GM23338 (cell line): ENCODE measurements at regions not wholly inside any gene's neighbourhood (a gene's known extent, or its start where the extent isn't known, plus 50 kb on each side); places are given as distances from the start of the nearest gene placed in this dataset.

Experiments used
- ATAC-seq: fragments of 200-7000 bp; cut with Tn5 transposase; 3 replicates; pipeline ENCODE4 v1.9.1; 2020
- DNase-seq: peaks from one replicate; pipeline ENCODE4 v3.0.0-alpha.2; 2015; ENCODE audit warnings: low spot score
- H2AFZ ChIP-seq: fragments of 200-600 bp; sonication (generic); 2 replicates; pipeline ENCODE4 v1.8.0; 2016; ENCODE audit warnings: antibody characterized with exemption, mild to moderate bottlenecking, moderate library complexity
- H3F3A ChIP-seq: fragments of 200-600 bp; sonication (generic); replicated peaks from 2 replicates; pipeline ENCODE4 v1.8.0; 2017; ENCODE audit warnings: antibody characterized with exemption, mixed run types, low read depth
- H3K27ac ChIP-seq: fragments of 200-600 bp; sonication (generic); 2 replicates; pipeline ENCODE4 v1.6.1; 2016; ENCODE audit warnings: low read depth
- H3K27me3 ChIP-seq: fragments of 200-600 bp; sonication (generic); 2 replicates; pipeline ENCODE4 v1.8.0; 2016; ENCODE audit warnings: mild to moderate bottlenecking, mixed run types, moderate library complexity; ENCODE audit not compliant: insufficient read depth
- H3K36me3 ChIP-seq: fragments of 200-600 bp; sonication (generic); 2 replicates; pipeline ENCODE4 v1.8.0; 2016; ENCODE audit warnings: mild to moderate bottlenecking; ENCODE audit not compliant: insufficient read depth
- H3K4me1 ChIP-seq: fragments of 200-600 bp; sonication (generic); 2 replicates; pipeline ENCODE4 v1.8.0; 2016; ENCODE audit warnings: mild to moderate bottlenecking, moderate library complexity; ENCODE audit not compliant: insufficient read depth
- H3K4me2 ChIP-seq: fragments of 200-600 bp; sonication (generic); 2 replicates; pipeline ENCODE4 v1.7.1; 2017; ENCODE audit warnings: mixed run types
- H3K4me3 ChIP-seq: fragments of 200-600 bp; sonication (generic); 2 replicates; pipeline ENCODE4 v1.6.1; 2016; ENCODE audit warnings: mixed run types
- H3K79me2 ChIP-seq: fragments of 200-600 bp; sonication (generic); replicated peaks from 2 replicates; pipeline ENCODE4 v1.8.0; 2017; ENCODE audit warnings: mild to moderate bottlenecking; ENCODE audit not compliant: insufficient read depth
- H3K9me2 ChIP-seq: fragments of 200-600 bp; sonication (generic); 2 replicates; pipeline ENCODE4 v1.8.0; 2017; ENCODE audit not compliant: insufficient read depth
- H4K20me1 ChIP-seq: fragments of 200-600 bp; sonication (generic); replicated peaks from 2 replicates; pipeline ENCODE4 v1.8.0; 2017; ENCODE audit warnings: mild to moderate bottlenecking; ENCODE audit not compliant: insufficient read depth
- H3K27ac Mint-ChIP-seq: 2 replicates; pipeline ENCODE4 v1.8.0; 2020; ENCODE audit warnings: inconsistent platforms, mild to moderate bottlenecking, moderate library complexity, mixed read lengths
- H3K27me3 Mint-ChIP-seq: 3 replicates; pipeline ENCODE4 v1.8.0; 2022; ENCODE audit warnings: low read depth, mild to moderate bottlenecking, moderate library complexity, mixed read lengths, inconsistent platforms; ENCODE audit not compliant: insufficient read depth, poor library complexity
- H3K36me3 Mint-ChIP-seq: 3 replicates; pipeline ENCODE4 v1.8.0; 2021; ENCODE audit warnings: low read depth, mild to moderate bottlenecking, inconsistent platforms, moderate library complexity, mixed read lengths
- H3K4me1 Mint-ChIP-seq: 3 replicates; pipeline ENCODE4 v1.8.0; 2020; ENCODE audit warnings: mild to moderate bottlenecking, inconsistent platforms, mixed read lengths
- H3K4me3 Mint-ChIP-seq: 3 replicates; pipeline ENCODE4 v1.8.0; 2021; ENCODE audit warnings: moderate library complexity, mild to moderate bottlenecking, inconsistent platforms, mixed read lengths
- H3K9me3 Mint-ChIP-seq: 3 replicates; pipeline ENCODE4 v1.8.0; 2020; ENCODE audit warnings: moderate library complexity, mild to moderate bottlenecking, inconsistent platforms, mixed read lengths
- CREB1 ChIP-seq: fragments of 250-450 bp; sonication (Bioruptor Pico); IDR thresholded peaks from 2 replicates; pipeline ENCODE4 v1.5.0; 2020; ENCODE audit warnings: low read depth, mild to moderate bottlenecking, moderate library complexity
- CTCF ChIP-seq, 2 experiments: fragments of 200-600 bp in 1 of 2; sonication (generic) in 1 of 2; conservative IDR thresholded peaks; 2 replicates each; pipeline versions ENCODE4 v1.5.1 to v1.6.1; 2016 to 2017; ENCODE audit warnings: antibody characterized with exemption in 2 of 2, low read depth in 2 of 2, mild to moderate bottlenecking in 2 of 2, moderate library complexity in 1 of 2
- ETS1 ChIP-seq: IDR thresholded peaks from 2 replicates; pipeline ENCODE4 v1.6.1; 2016; ENCODE audit warnings: antibody characterized with exemption
- EZH2 ChIP-seq: fragments of 200-600 bp; sonication (generic); IDR thresholded peaks from one replicate; pipeline ENCODE4 v1.8.0; 2017; ENCODE audit warnings: antibody characterized with exemption, mild to moderate bottlenecking, low read depth; ENCODE audit not compliant: unreplicated experiment
- EZH2phosphoT487 ChIP-seq: fragments of 200-600 bp; sonication (generic); IDR thresholded peaks from one replicate; pipeline ENCODE4 v1.8.1; 2018; ENCODE audit warnings: antibody characterized with exemption; ENCODE audit not compliant: unreplicated experiment
- JUNB ChIP-seq: IDR thresholded peaks from one replicate; pipeline ENCODE4 v1.6.1; 2016; ENCODE audit warnings: antibody characterized with exemption; ENCODE audit not compliant: unreplicated experiment
- NANOG ChIP-seq: IDR thresholded peaks from 2 replicates; pipeline ENCODE4 v1.6.1; 2016; ENCODE audit warnings: antibody characterized with exemption, borderline replicate concordance
- POLR2AphosphoS5 ChIP-seq: IDR thresholded peaks from 2 replicates; pipeline ENCODE4 v1.6.1; 2016; ENCODE audit warnings: antibody characterized with exemption, low read depth
- REST ChIP-seq: IDR thresholded peaks from one replicate; pipeline ENCODE4 v1.6.1; 2018; ENCODE audit warnings: antibody characterized with exemption; ENCODE audit not compliant: unreplicated experiment
- STAT1 ChIP-seq: IDR thresholded peaks from one replicate; pipeline ENCODE4 v1.6.1; 2016; ENCODE audit warnings: antibody characterized with exemption; ENCODE audit not compliant: unreplicated experiment
- ZNF114 ChIP-seq: fragments of 250-450 bp; sonication (Bioruptor Pico); IDR thresholded peaks from 2 replicates; pipeline ENCODE4 v1.5.0; 2020; ENCODE audit warnings: mild to moderate bottlenecking, moderate library complexity
- ZNF331 ChIP-seq: fragments of 250-450 bp; sonication (Bioruptor Pico); IDR thresholded peaks from 2 replicates; pipeline ENCODE4 v1.5.0; 2020; ENCODE audit warnings: low read depth, mild to moderate bottlenecking, moderate library complexity

- peaks cover 3% of the 10 kb centered on the region for H3K27me3 Mint-ChIP-seq
- 0 out of 2 replicates have a peak, but pooled peaks cover 9% of the 10 kb centered on the region for H3K9me2 ChIP-seq
- no peaks in the 10 kb centered on the region for H3K27me3 ChIP-seq
- DNase-seq, result peak; percentile 18
- no peaks in the 10 kb centered on the region for H3K79me2 ChIP-seq
- H3K36me3 ChIP-seq, result no peaks in the 10 kb centered on the region
- no peak for TF ChIP-seq STAT1
- no peak for TF ChIP-seq JUNB
- no peak for TF ChIP-seq ZNF114 (CRISPR knock-in tag)
- no peak for TF ChIP-seq CREB1 (CRISPR knock-in tag)
- no peak for TF ChIP-seq NANOG
- TF ChIP-seq CTCF (conservative IDR thresholded peaks at IDR 0.05; ENCODE audit: low read depth in 2 of 2), result 0 out of 4 replicates have a peak, but pooled peaks of 1 of the 2 experiments have one; percentile 13
- no peak for TF ChIP-seq ETS1
- H3F3A ChIP-seq, result no peaks in the 10 kb centered on the region
- no peak overlapping the region for H3K4me3 ChIP-seq
- H3K4me2 ChIP-seq, result no peak overlapping the region
- no peaks in the 10 kb centered on the region for H3K36me3 Mint-ChIP-seq
- H3K27ac ChIP-seq, result no peak overlapping the region
- no peaks in the 10 kb centered on the region for H3K9me3 Mint-ChIP-seq
- ATAC-seq, result peak; percentile 60
- H3K27ac Mint-ChIP-seq, result no peak overlapping the region
- no peak overlapping the region for H2AFZ ChIP-seq
- 0 out of 2 replicates have a peak, but pooled peaks cover 5% of the 10 kb centered on the region for H3K4me1 ChIP-seq
- H4K20me1 ChIP-seq, result no peaks in the 10 kb centered on the region
- peaks cover 18% of the 10 kb centered on the region for H3K4me1 Mint-ChIP-seq
- no peak overlapping the region for H3K4me3 Mint-ChIP-seq
These were observed 451.7 kb downstream of the QKI start for GRCh38 chr6:163866192-163866591.

GRCh38 chr6:163863565-163863964 is 449.0 kb downstream of the QKI start:
- Histone ChIP-seq H4K20me1 (no peaks in the 10 kb centered on the region), H3K79me2 (no peaks in the 10 kb centered on the region), H3K9me2 (no peaks in the 10 kb centered on the region), H3K4me1 (0 out of 2 replicates have a peak, but pooled peaks cover 5% of the 10 kb centered on the region), H3K27ac (no peak overlapping the region), H3K27me3 (no peaks in the 10 kb centered on the region), H2AFZ (no peak overlapping the region), H3K4me2 (no peak overlapping the region), H3F3A (no peaks in the 10 kb centered on the region), H3K36me3 (no peaks in the 10 kb centered on the region), H3K4me3 (no peak overlapping the region)
- no peak overlapping the region for H3K4me3 Mint-ChIP-seq
- no peak overlapping the region for H3K27ac Mint-ChIP-seq
- H3K27me3 Mint-ChIP-seq, result peaks cover 3% of the 10 kb centered on the region
- no peaks in the 10 kb centered on the region for H3K9me3 Mint-ChIP-seq
- peaks cover 18% of the 10 kb centered on the region for H3K4me1 Mint-ChIP-seq
- ATAC-seq (peak; percentile 39), DNase-seq (peak; percentile 9)
- no peaks in the 10 kb centered on the region for H3K36me3 Mint-ChIP-seq
- TF ChIP-seq CTCF (conservative IDR thresholded peaks at IDR 0.05; ENCODE audit: low read depth in 2 of 2) (no peak), POLR2AphosphoS5 (no peak), REST (no peak), STAT1 (no peak), EZH2phosphoT487 (no peak), CREB1 (CRISPR knock-in tag) (no peak), NANOG (no peak), ETS1 (no peak), JUNB (no peak), ZNF331 (no peak), ZNF114 (CRISPR knock-in tag) (no peak), EZH2 (no peak)
